ENCODE measurements at regions not wholly inside any gene's neighbourhood (a gene's known extent, or its start where the extent isn't known, plus 50 kb on each side); places are given as distances from the start of the nearest gene placed in this dataset.

- Mint-ChIP-seq H3K36me3 (ENCODE audit: low read depth) (no peaks in the 10 kb centered on the region), H3K27me3 (ENCODE audit: insufficient read depth) (no peaks in the 10 kb centered on the region), H3K27ac (no peak overlapping the region), H3K4me1 (no peaks in the 10 kb centered on the region), H3K9me3 (no peaks in the 10 kb centered on the region), H3K4me3 (no peak overlapping the region)
- H3K9me3 ChIP-seq (ENCODE audit: control insufficient read depth, low read length) = no peaks in the 10 kb centered on the region
- WGBS, 2 experiments (ENCODE audit: insufficient coverage in 1 of 2, insufficient read length in 1 of 2) = 89 to 100% methylated on average over 1 to 2 of the region's 2 CpGs
- no peak overlapping the region for H3K27ac ChIP-seq (ENCODE audit: low read depth, low read length)
- no peak overlapping the region for H3K9ac ChIP-seq (ENCODE audit: extremely low read depth, low read length, poor library complexity, severe bottlenecking)
- H3K4me1 ChIP-seq (ENCODE audit: control insufficient read depth, insufficient read depth, low read length) = no peaks in the 10 kb centered on the region
- TF ChIP-seq, protein P1, sequence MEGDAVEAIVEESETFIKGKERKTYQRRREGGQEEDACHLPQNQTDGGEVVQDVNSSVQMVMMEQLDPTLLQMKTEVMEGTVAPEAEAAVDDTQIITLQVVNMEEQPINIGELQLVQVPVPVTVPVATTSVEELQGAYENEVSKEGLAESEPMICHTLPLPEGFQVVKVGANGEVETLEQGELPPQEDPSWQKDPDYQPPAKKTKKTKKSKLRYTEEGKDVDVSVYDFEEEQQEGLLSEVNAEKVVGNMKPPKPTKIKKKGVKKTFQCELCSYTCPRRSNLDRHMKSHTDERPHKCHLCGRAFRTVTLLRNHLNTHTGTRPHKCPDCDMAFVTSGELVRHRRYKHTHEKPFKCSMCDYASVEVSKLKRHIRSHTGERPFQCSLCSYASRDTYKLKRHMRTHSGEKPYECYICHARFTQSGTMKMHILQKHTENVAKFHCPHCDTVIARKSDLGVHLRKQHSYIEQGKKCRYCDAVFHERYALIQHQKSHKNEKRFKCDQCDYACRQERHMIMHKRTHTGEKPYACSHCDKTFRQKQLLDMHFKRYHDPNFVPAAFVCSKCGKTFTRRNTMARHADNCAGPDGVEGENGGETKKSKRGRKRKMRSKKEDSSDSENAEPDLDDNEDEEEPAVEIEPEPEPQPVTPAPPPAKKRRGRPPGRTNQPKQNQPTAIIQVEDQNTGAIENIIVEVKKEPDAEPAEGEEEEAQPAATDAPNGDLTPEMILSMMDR (conservative IDR thresholded peaks at IDR 0.05) = no peak
- DNase-seq = no peak
- no peaks in the 10 kb centered on the region for H3K27me3 ChIP-seq (ENCODE audit: control insufficient read depth, insufficient read depth, low read length, poor library complexity, severe bottlenecking)
- H3K36me3 ChIP-seq (ENCODE audit: control insufficient read depth, insufficient read depth, low read length) = no peaks in the 10 kb centered on the region
- no peak overlapping the region for H3K4me3 ChIP-seq (ENCODE audit: low read length)
These were observed 210.2 kb upstream of the ITGA1 start for GRCh38 chr5:52577546-52577945.

GRCh38 chr5:52579391-52579790 is 208.3 kb upstream of the ITGA1 start:
- TF ChIP-seq, protein P1 (conservative IDR thresholded peaks at IDR 0.05) = no peak
- Mint-ChIP-seq H3K27me3 (ENCODE audit: insufficient read depth) (no peaks in the 10 kb centered on the region), H3K4me1 (no peaks in the 10 kb centered on the region), H3K4me3 (no peak overlapping the region), H3K9me3 (no peaks in the 10 kb centered on the region), H3K27ac (no peak overlapping the region), H3K36me3 (ENCODE audit: low read depth) (no peaks in the 10 kb centered on the region)
- Histone ChIP-seq H3K4me1 (ENCODE audit: control insufficient read depth, insufficient read depth, low read length) (no peaks in the 10 kb centered on the region), H3K27me3 (ENCODE audit: control insufficient read depth, insufficient read depth, low read length, poor library complexity, severe bottlenecking) (no peaks in the 10 kb centered on the region), H3K9me3 (ENCODE audit: control insufficient read depth, low read length) (no peaks in the 10 kb centered on the region), H3K4me3 (ENCODE audit: low read length) (no peak overlapping the region), H3K36me3 (ENCODE audit: control insufficient read depth, insufficient read depth, low read length) (no peaks in the 10 kb centered on the region), H3K9ac (ENCODE audit: extremely low read depth, low read length, poor library complexity, severe bottlenecking) (no peak overlapping the region), H3K27ac (ENCODE audit: low read depth, low read length) (no peak overlapping the region)
- DNase-seq = no peak
- 54 to 71% methylated on average over 2 to 3 of the region's 3 CpGs for WGBS, 2 experiments (ENCODE audit: insufficient coverage in 1 of 2, insufficient read length in 1 of 2)

GRCh38 chr5:52580921-52581320 is 206.8 kb upstream of the ITGA1 start:
- Histone ChIP-seq H3K9me3 (ENCODE audit: control insufficient read depth, low read length) (no peaks in the 10 kb centered on the region), H3K27me3 (ENCODE audit: control insufficient read depth, insufficient read depth, low read length, poor library complexity, severe bottlenecking) (no peaks in the 10 kb centered on the region), H3K27ac (ENCODE audit: low read depth, low read length) (no peak overlapping the region), H3K4me1 (ENCODE audit: control insufficient read depth, insufficient read depth, low read length) (no peaks in the 10 kb centered on the region), H3K9ac (ENCODE audit: extremely low read depth, low read length, poor library complexity, severe bottlenecking) (no peak overlapping the region), H3K36me3 (ENCODE audit: control insufficient read depth, insufficient read depth, low read length) (no peaks in the 10 kb centered on the region), H3K4me3 (ENCODE audit: low read length) (no peak overlapping the region)
- Mint-ChIP-seq H3K9me3 (no peaks in the 10 kb centered on the region), H3K4me3 (no peak overlapping the region), H3K27me3 (ENCODE audit: insufficient read depth) (no peaks in the 10 kb centered on the region), H3K27ac (no peak overlapping the region), H3K36me3 (ENCODE audit: low read depth) (no peaks in the 10 kb centered on the region), H3K4me1 (no peaks in the 10 kb centered on the region)
- TF ChIP-seq, protein P1 (conservative IDR thresholded peaks at IDR 0.05) = no peak
- no peak for DNase-seq
- 91% methylated on average over 2 of the region's 2 CpGs; no CpG with 5 or more reads in 1 of the 2 experiments for WGBS, 2 experiments (ENCODE audit: insufficient coverage in 1 of 2, insufficient read length in 1 of 2)
